Superior temporal gyrus (tissue), 1 donor: ENCODE measurements at regions not wholly inside any gene's neighbourhood (a gene's known extent, or its start where the extent isn't known, plus 50 kb on each side); places are given as distances from the start of the nearest gene placed in this dataset.

Experiments used
- DNase-seq: peaks from one replicate; pipeline ENCODE4 v3.0.0-alpha.2; 2016; ENCODE audit errors: extremely low spot score

- no peak for DNase-seq
Observed at GRCh38 chr3:111473550-111473949, 68.4 kb upstream of the CD96 start.

DNA sequence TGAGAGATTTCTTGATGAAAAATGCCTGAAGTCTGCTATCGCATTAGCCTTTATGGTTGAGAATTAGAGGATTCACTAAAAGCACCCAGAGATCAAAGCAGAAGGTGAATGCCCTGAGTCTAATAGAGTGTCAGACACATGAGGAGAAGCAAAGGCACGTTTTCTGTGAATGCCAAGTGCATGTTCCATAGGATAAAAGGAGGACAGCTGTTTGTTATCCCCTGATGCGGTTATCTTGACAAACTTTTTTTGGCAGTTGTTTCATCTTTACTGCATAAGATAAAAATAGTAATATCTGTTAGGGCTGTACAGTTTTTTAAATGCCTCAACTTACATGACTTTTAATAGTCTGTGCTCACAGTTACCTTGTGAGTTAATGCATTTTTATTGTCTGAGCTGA, 65.3 kb upstream of the CD96 start:
- DNase-seq, result no peak

DNA sequence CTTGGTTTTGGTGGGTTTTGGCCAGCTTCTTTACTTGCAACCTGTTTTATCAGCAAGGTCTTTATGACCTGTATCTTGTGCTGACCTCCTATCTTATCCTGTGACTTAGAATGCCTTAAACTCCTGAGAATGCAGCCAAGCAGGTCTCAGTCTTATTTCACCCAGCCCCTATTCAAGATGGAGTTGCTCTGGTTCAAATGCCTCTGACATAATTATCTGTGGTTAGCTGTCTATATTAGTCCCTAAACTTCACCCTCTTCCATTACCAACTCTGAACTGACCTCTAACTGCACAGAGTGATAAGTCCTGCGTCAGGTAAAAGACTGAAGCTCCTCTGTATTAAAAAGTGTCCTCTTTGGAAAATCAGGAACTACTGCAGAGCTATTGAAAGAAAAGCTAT, 61.9 kb upstream of the CD96 start:
- no peak for DNase-seq

DNA sequence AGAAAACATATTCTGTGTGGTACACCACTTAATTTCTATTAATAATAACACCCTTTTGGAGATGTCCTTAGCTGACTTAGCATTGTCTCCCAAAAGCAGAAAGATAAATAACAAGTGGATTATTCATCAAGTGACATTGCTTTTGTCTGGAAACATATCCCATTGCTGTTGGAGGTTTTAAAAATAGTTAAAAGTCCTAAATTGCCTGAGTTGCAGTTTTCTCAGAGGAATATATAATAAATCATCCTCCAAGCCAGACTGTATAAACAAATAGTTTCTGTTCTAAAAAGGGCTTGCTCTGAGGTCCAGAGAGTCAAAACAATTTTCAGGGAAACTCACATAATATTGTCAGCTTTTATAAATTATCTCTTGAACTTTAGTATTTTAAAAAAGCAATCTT, 60.4 kb upstream of the CD96 start:
- no peak for DNase-seq

GRCh38 chr3:111482574-111482973, 59.4 kb upstream of the CD96 start:
- DNase-seq, result no peak

DNA sequence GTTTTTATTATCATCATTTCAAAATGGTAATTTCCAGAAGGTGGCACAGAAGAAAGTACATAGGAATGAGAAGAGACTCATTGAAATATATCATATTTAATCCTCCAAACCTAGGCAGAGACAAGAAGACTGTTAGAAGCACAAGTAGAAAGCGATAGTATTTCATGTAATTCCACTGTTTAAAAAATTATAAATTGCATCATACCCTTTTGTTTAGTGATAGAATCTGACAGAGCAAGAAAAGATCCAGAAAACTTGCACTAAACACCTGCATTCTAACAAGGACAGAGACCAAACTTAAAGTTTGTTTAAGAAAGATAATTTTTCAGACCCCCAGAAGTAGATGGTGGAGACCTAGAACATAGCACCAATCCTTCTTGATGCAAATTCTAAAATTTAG, 56.9 kb upstream of the CD96 start:
- DNase-seq, result no peak
